ENCODE measurements at regions not wholly inside any gene's neighbourhood (a gene's known extent, or its start where the extent isn't known, plus 50 kb on each side); places are given as distances from the start of the nearest gene placed in this dataset.

GRCh38 chr3:152218602-152219001, 50.1 kb upstream of the MBNL1 start:
- DNase-seq (ENCODE audit: low read depth) = no peak

Data from GM04503 (cell line).